ENCODE measurements at regions not wholly inside any gene's neighbourhood (a gene's known extent, or its start where the extent isn't known, plus 50 kb on each side); places are given as distances from the start of the nearest gene placed in this dataset.

- Mint-ChIP-seq H3K4me1 (ENCODE audit: low read depth) (no peaks in the 10 kb centered on the region), H3K36me3 (ENCODE audit: insufficient read depth) (no peaks in the 10 kb centered on the region)
Measured at GRCh38 chr4:181739031-181739430, 504.2 kb upstream of the TENM3 start.

GRCh38 chr4:181741513-181741912 lies 501.7 kb upstream of the TENM3 start:
- TF ChIP-seq, protein P1, sequence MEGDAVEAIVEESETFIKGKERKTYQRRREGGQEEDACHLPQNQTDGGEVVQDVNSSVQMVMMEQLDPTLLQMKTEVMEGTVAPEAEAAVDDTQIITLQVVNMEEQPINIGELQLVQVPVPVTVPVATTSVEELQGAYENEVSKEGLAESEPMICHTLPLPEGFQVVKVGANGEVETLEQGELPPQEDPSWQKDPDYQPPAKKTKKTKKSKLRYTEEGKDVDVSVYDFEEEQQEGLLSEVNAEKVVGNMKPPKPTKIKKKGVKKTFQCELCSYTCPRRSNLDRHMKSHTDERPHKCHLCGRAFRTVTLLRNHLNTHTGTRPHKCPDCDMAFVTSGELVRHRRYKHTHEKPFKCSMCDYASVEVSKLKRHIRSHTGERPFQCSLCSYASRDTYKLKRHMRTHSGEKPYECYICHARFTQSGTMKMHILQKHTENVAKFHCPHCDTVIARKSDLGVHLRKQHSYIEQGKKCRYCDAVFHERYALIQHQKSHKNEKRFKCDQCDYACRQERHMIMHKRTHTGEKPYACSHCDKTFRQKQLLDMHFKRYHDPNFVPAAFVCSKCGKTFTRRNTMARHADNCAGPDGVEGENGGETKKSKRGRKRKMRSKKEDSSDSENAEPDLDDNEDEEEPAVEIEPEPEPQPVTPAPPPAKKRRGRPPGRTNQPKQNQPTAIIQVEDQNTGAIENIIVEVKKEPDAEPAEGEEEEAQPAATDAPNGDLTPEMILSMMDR (IDR thresholded peaks at IDR 0.05; ENCODE audit: unreplicated experiment): no peak
- Mint-ChIP-seq H3K36me3 (ENCODE audit: insufficient read depth) (no peaks in the 10 kb centered on the region), H3K4me1 (ENCODE audit: low read depth) (no peaks in the 10 kb centered on the region), H3K9me3 (ENCODE audit: low read depth) (no peaks in the 10 kb centered on the region), H3K27ac (no peak overlapping the region), H3K27me3 (no peaks in the 10 kb centered on the region), H3K4me3 (ENCODE audit: low read depth) (no peak overlapping the region)
- DNase-seq (ENCODE audit: low spot score, unreplicated experiment): no peak

More at GRCh38 chr4:181739031-181739430, 504.2 kb upstream of the TENM3 start:
- no peak for DNase-seq (ENCODE audit: low spot score, unreplicated experiment)
- Mint-ChIP-seq H3K9me3 (ENCODE audit: low read depth) (no peaks in the 10 kb centered on the region), H3K27ac (no peak overlapping the region), H3K4me3 (ENCODE audit: low read depth) (no peak overlapping the region), H3K27me3 (no peaks in the 10 kb centered on the region)
- TF ChIP-seq, protein P1 (IDR thresholded peaks at IDR 0.05; ENCODE audit: unreplicated experiment): no peak

DNA sequence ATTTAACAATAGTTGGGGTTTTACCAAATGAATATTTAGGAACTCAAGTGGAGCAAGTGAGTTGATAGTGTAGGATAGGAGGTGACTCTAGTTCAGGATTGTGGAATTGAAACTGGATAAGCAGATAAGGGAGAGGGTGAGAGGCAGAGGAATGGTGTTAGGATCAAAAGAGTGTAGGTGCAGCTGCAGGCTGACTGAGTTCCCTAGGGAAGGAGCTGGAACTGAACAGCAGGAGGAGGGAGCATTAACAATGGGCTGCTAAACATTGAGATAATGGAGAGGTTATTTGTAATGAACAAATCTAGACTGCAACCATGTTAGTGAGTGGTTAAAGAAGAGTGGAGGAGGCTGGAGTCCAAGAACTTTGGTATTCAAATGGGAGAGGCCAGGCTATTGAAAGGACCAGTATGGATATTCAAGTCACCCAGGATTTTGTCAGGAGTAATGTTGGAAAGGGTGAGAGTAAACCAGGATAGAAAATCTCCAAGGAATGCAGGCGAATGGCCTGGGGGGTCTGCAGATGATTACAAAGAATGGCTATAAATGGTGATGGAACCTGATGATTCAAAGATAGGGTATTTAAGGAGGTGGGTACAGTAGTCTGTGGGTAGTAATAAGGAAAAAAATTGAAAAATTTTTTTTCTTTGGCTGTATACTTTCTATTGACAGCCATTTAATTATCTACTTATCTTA lies 497.1 kb upstream of the TENM3 start:
- Mint-ChIP-seq H3K9me3 (ENCODE audit: low read depth) (no peaks in the 10 kb centered on the region), H3K4me3 (ENCODE audit: low read depth) (no peak overlapping the region), H3K36me3 (ENCODE audit: insufficient read depth) (no peaks in the 10 kb centered on the region), H3K27me3 (no peaks in the 10 kb centered on the region), H3K4me1 (ENCODE audit: low read depth) (no peaks in the 10 kb centered on the region), H3K27ac (no peak overlapping the region)
- TF ChIP-seq, protein P1 (IDR thresholded peaks at IDR 0.05; ENCODE audit: unreplicated experiment): no peak
- no peak for DNase-seq (ENCODE audit: low spot score, unreplicated experiment)

- no peaks in the 10 kb centered on the region for H3K36me3 Mint-ChIP-seq (ENCODE audit: insufficient read depth)
- TF ChIP-seq, protein P1 (IDR thresholded peaks at IDR 0.05; ENCODE audit: unreplicated experiment): no peak
- DNase-seq (ENCODE audit: low spot score, unreplicated experiment): no peak
- no peak overlapping the region for H3K27ac Mint-ChIP-seq
- no peaks in the 10 kb centered on the region for H3K27me3 Mint-ChIP-seq
- no peaks in the 10 kb centered on the region for H3K9me3 Mint-ChIP-seq (ENCODE audit: low read depth)
- no peak overlapping the region for H3K4me3 Mint-ChIP-seq (ENCODE audit: low read depth)
- no peaks in the 10 kb centered on the region for H3K4me1 Mint-ChIP-seq (ENCODE audit: low read depth)
Measured at GRCh38 chr4:181748581-181748980, 494.6 kb upstream of the TENM3 start.

GRCh38 chr4:181752516-181752915 lies 490.7 kb upstream of the TENM3 start:
- Mint-ChIP-seq H3K4me1 (ENCODE audit: low read depth) (no peaks in the 10 kb centered on the region), H3K27me3 (no peaks in the 10 kb centered on the region), H3K27ac (peak overlapping the region; percentile 39), H3K9me3 (ENCODE audit: low read depth) (no peaks in the 10 kb centered on the region), H3K36me3 (ENCODE audit: insufficient read depth) (no peaks in the 10 kb centered on the region), H3K4me3 (ENCODE audit: low read depth) (no peak overlapping the region)
- TF ChIP-seq, protein P1 (IDR thresholded peaks at IDR 0.05; ENCODE audit: unreplicated experiment): no peak
- no peak for DNase-seq (ENCODE audit: low spot score, unreplicated experiment)
